A673 (cell line): ENCODE measurements at regions not wholly inside any gene's neighbourhood (a gene's known extent, or its start where the extent isn't known, plus 50 kb on each side); places are given as distances from the start of the nearest gene placed in this dataset.

ENCODE experiments used
- CTCF ChIP-seq: fragments of 300-800, 200-600 bp; sonication (generic); conservative IDR thresholded peaks from 2 replicates; pipeline ENCODE4 v1.5.1; 2017; ENCODE audit warnings: low read depth, mild to moderate bottlenecking, antibody characterized with exemption, low read length, moderate library complexity, mixed read lengths
- EZH2 ChIP-seq: fragments of 200-600 bp; sonication (generic); IDR thresholded peaks from 2 replicates; pipeline ENCODE4 v1.6.1; 2017; ENCODE audit warnings: borderline replicate concordance, low read depth, mild to moderate bottlenecking, mixed read lengths, antibody characterized with exemption, low read length; ENCODE audit not compliant: poor library complexity, severe bottlenecking

- no peak for TF ChIP-seq CTCF
- TF ChIP-seq EZH2, result no peak
Observed at GRCh38 chr13:109913186-109913585, 126.8 kb upstream of the IRS2 start.
